Mesendoderm (in vitro differentiated cells): ENCODE measurements at regions not wholly inside any gene's neighbourhood (a gene's known extent, or its start where the extent isn't known, plus 50 kb on each side); places are given as distances from the start of the nearest gene placed in this dataset.

Source experiments
- DNase-seq: peaks from one replicate; pipeline ENCODE4 v3.0.0; 2013
- H2AK5ac ChIP-seq: 2 replicates; pipeline ENCODE4 v1.6.1; 2013; ENCODE audit warnings: low read length, inconsistent platforms
- H2BK120ac ChIP-seq: 2 replicates; pipeline ENCODE4 v1.6.1; 2013; ENCODE audit warnings: low read depth, mild to moderate bottlenecking, low read length, moderate library complexity, mixed read lengths
- H2BK15ac ChIP-seq: replicated peaks from 2 replicates; pipeline ENCODE4 v1.6.1; 2013; ENCODE audit warnings: low read depth, mild to moderate bottlenecking, moderate library complexity
- H2BK5ac ChIP-seq: 2 replicates; pipeline ENCODE4 v1.6.1; 2013; ENCODE audit warnings: low read length, inconsistent platforms
- H3K18ac ChIP-seq: 2 replicates; pipeline ENCODE4 v1.6.1; 2013; ENCODE audit warnings: mild to moderate bottlenecking, low read length, mixed read lengths
- H3K23ac ChIP-seq: one replicate; pipeline ENCODE4 v1.6.1; 2013; ENCODE audit warnings: low read length
- H3K27ac ChIP-seq: 2 replicates; pipeline ENCODE4 v1.5.1; 2013; ENCODE audit warnings: low read depth, mild to moderate bottlenecking, inconsistent platforms, low read length, moderate library complexity
- H3K27me3 ChIP-seq: 2 replicates; pipeline ENCODE4 v1.6.1; 2013; ENCODE audit warnings: low read length, control low read depth, mild to moderate bottlenecking, inconsistent platforms; ENCODE audit not compliant: insufficient read depth, poor library complexity
- H3K36me3 ChIP-seq: 2 replicates; pipeline ENCODE4 v1.6.1; 2013; ENCODE audit warnings: low read length, inconsistent platforms; ENCODE audit not compliant: control insufficient read depth, insufficient read depth
- H3K4ac ChIP-seq: one replicate; pipeline ENCODE4 v1.6.1; 2013; ENCODE audit warnings: low read depth, mild to moderate bottlenecking, low read length, moderate library complexity
- H3K4me1 ChIP-seq: 2 replicates; pipeline ENCODE4 v1.6.1; 2013; ENCODE audit warnings: low read depth, low read length, inconsistent platforms; ENCODE audit not compliant: control insufficient read depth
- H3K4me2 ChIP-seq: 2 replicates; pipeline ENCODE4 v1.6.1; 2013; ENCODE audit warnings: low read length
- H3K4me3 ChIP-seq: 2 replicates; pipeline ENCODE4 v1.5.1; 2013; ENCODE audit warnings: mild to moderate bottlenecking, low read length
- H3K56ac ChIP-seq: one replicate; pipeline ENCODE4 v1.6.1; 2013; ENCODE audit warnings: low read length
- H3K79me1 ChIP-seq: 2 replicates; pipeline ENCODE4 v1.6.1; 2013; ENCODE audit warnings: low read length, inconsistent platforms
- H3K79me2 ChIP-seq: 2 replicates; pipeline ENCODE4 v1.6.1; 2013; ENCODE audit warnings: mild to moderate bottlenecking, low read length; ENCODE audit not compliant: control insufficient read depth, insufficient read depth
- H3K9ac ChIP-seq: 2 replicates; pipeline ENCODE4 v1.6.1; 2013; ENCODE audit warnings: low read length, inconsistent platforms
- H4K5ac ChIP-seq: one replicate; pipeline ENCODE4 v1.6.1; 2013; ENCODE audit warnings: low read length
- H4K8ac ChIP-seq: one replicate; pipeline ENCODE4 v1.6.1; 2013; ENCODE audit warnings: low read depth, mild to moderate bottlenecking, control low read depth, low read length, moderate library complexity
- WGBS: extraction: QIAGEN DNeasy Blood & Tissue Kit; methylation state at CpG from one replicate; pipeline ENCODE4 v1.1.7; 2013; ENCODE audit warnings: low lambda C conversion rate, missing lambda C conversion rate; ENCODE audit not compliant: insufficient coverage; ENCODE audit errors: extremely low coverage; 5-methylcytosine and 5-hydroxymethylcytosine counted together

GRCh38 chr20:55173601-55174000 is 698.2 kb downstream of the DOK5 start:
- WGBS = no CpG with 5 or more reads among the region's 1 CpG

GRCh38 chr20:55172310-55173002 is 697.1 kb downstream of the DOK5 start:
- no peak overlapping the region for H2BK15ac ChIP-seq
- H4K5ac ChIP-seq = no peak overlapping the region
- whole genome bisulfite sequencing = no CpG with 5 or more reads among the region's 4 CpGs
- H3K4ac ChIP-seq = no peak overlapping the region
- no peak overlapping the region for H2BK120ac ChIP-seq
- no peak overlapping the region for H3K4me2 ChIP-seq
- H3K27me3 ChIP-seq = no peaks in the 10 kb centered on the region
- no peaks in the 10 kb centered on the region for H3K4me1 ChIP-seq
- H3K23ac ChIP-seq = no peak overlapping the region
- H4K8ac ChIP-seq = no peak overlapping the region
- no peak overlapping the region for H2BK5ac ChIP-seq
- no peak overlapping the region for H3K4me3 ChIP-seq
- no peaks in the 10 kb centered on the region for H3K36me3 ChIP-seq
- H3K9ac ChIP-seq = no peak overlapping the region
- H3K79me1 ChIP-seq = no peaks in the 10 kb centered on the region
- no peak for DNase-seq
- no peak overlapping the region for H3K56ac ChIP-seq
- no peak overlapping the region for H3K18ac ChIP-seq
- H2AK5ac ChIP-seq = no peak overlapping the region
- H3K27ac ChIP-seq = no peak overlapping the region
- no peaks in the 10 kb centered on the region for H3K79me2 ChIP-seq

More at GRCh38 chr20:55173601-55174000, 698.2 kb downstream of the DOK5 start:
- Histone ChIP-seq H4K8ac (no peak overlapping the region), H3K4me1 (no peaks in the 10 kb centered on the region), H4K5ac (no peak overlapping the region), H3K79me1 (no peaks in the 10 kb centered on the region), H3K27me3 (no peaks in the 10 kb centered on the region), H3K4me2 (no peak overlapping the region), H2BK15ac (no peak overlapping the region), H3K27ac (no peak overlapping the region), H3K4ac (no peak overlapping the region), H3K36me3 (no peaks in the 10 kb centered on the region), H3K18ac (no peak overlapping the region), H3K9ac (no peak overlapping the region), H2BK5ac (no peak overlapping the region), H3K4me3 (no peak overlapping the region), H2AK5ac (no peak overlapping the region), H3K79me2 (no peaks in the 10 kb centered on the region), H3K23ac (no peak overlapping the region), H3K56ac (no peak overlapping the region), H2BK120ac (no peak overlapping the region)
- no peak for DNase-seq

GRCh38 chr20:55166063-55166462 is 690.7 kb downstream of the DOK5 start:
- WGBS = no CpG with 5 or more reads among the region's 2 CpGs
- Histone ChIP-seq H3K4me3 (no peak overlapping the region), H3K79me1 (no peaks in the 10 kb centered on the region), H3K23ac (no peak overlapping the region), H3K36me3 (no peaks in the 10 kb centered on the region), H4K5ac (no peak overlapping the region), H3K18ac (no peak overlapping the region), H3K9ac (no peak overlapping the region), H2BK120ac (no peak overlapping the region), H3K4ac (no peak overlapping the region), H2BK15ac (no peak overlapping the region), H2BK5ac (no peak overlapping the region), H3K4me2 (no peak overlapping the region), H2AK5ac (no peak overlapping the region), H3K27ac (no peak overlapping the region), H3K79me2 (no peaks in the 10 kb centered on the region), H3K27me3 (no peaks in the 10 kb centered on the region), H3K56ac (no peak overlapping the region), H3K4me1 (peaks cover 3% of the 10 kb centered on the region), H4K8ac (no peak overlapping the region)
- peak; percentile 78 for DNase-seq

GRCh38 chr20:55160996-55161395 is 685.6 kb downstream of the DOK5 start:
- H3K79me1 ChIP-seq = no peaks in the 10 kb centered on the region
- no peak overlapping the region for H3K23ac ChIP-seq

GRCh38 chr20:55160037-55160436 is 684.6 kb downstream of the DOK5 start:
- Histone ChIP-seq H3K9ac (no peak overlapping the region), H2AK5ac (no peak overlapping the region), H3K23ac (no peak overlapping the region), H4K8ac (no peak overlapping the region), H3K4me3 (no peak overlapping the region), H3K4me1 (no peaks in the 10 kb centered on the region), H3K4ac (no peak overlapping the region), H3K56ac (no peak overlapping the region), H2BK120ac (no peak overlapping the region), H3K36me3 (no peaks in the 10 kb centered on the region), H2BK5ac (no peak overlapping the region), H4K5ac (no peak overlapping the region), H2BK15ac (no peak overlapping the region), H3K27me3 (no peaks in the 10 kb centered on the region), H3K27ac (no peak overlapping the region), H3K79me1 (no peaks in the 10 kb centered on the region), H3K18ac (no peak overlapping the region), H3K79me2 (no peaks in the 10 kb centered on the region), H3K4me2 (no peak overlapping the region)
- no peak for DNase-seq
- WGBS = no CpG with 5 or more reads among the region's 3 CpGs

More at GRCh38 chr20:55160996-55161395, 685.6 kb downstream of the DOK5 start:
- Histone ChIP-seq H2BK15ac (no peak overlapping the region), H3K36me3 (no peaks in the 10 kb centered on the region), H3K56ac (no peak overlapping the region), H3K27ac (no peak overlapping the region), H4K8ac (no peak overlapping the region), H3K9ac (no peak overlapping the region), H2BK5ac (no peak overlapping the region), H3K4me1 (peaks cover 3% of the 10 kb centered on the region), H3K4ac (no peak overlapping the region), H2AK5ac (no peak overlapping the region), H4K5ac (no peak overlapping the region), H3K79me2 (no peaks in the 10 kb centered on the region), H3K18ac (no peak overlapping the region), H3K4me3 (no peak overlapping the region), H3K27me3 (no peaks in the 10 kb centered on the region), H3K4me2 (no peak overlapping the region), H2BK120ac (no peak overlapping the region)
- WGBS = no CpG with 5 or more reads among the region's 1 CpG
- DNase-seq = no peak

GRCh38 chr20:55159230-55159629 is 683.8 kb downstream of the DOK5 start:
- Histone ChIP-seq H3K36me3 (no peaks in the 10 kb centered on the region), H3K79me1 (no peaks in the 10 kb centered on the region), H4K8ac (no peak overlapping the region), H3K23ac (no peak overlapping the region), H3K56ac (no peak overlapping the region), H2BK120ac (no peak overlapping the region), H2BK15ac (no peak overlapping the region), H3K4ac (no peak overlapping the region), H3K9ac (no peak overlapping the region), H3K79me2 (no peaks in the 10 kb centered on the region), H3K4me1 (no peaks in the 10 kb centered on the region), H4K5ac (no peak overlapping the region), H3K27me3 (no peaks in the 10 kb centered on the region), H2AK5ac (no peak overlapping the region), H2BK5ac (no peak overlapping the region), H3K27ac (no peak overlapping the region), H3K4me3 (no peak overlapping the region), H3K4me2 (no peak overlapping the region), H3K18ac (no peak overlapping the region)
- no CpG with 5 or more reads among the region's 3 CpGs for WGBS
- no peak for DNase-seq
